A549 (cell line): ENCODE measurements at regions not wholly inside any gene's neighbourhood (a gene's known extent, or its start where the extent isn't known, plus 50 kb on each side); places are given as distances from the start of the nearest gene placed in this dataset.

Experiments used
- BCL3 ChIP-seq: fragments of >200 bp; sonication (Bioruptor Twin); formaldehyde crosslinking; IDR thresholded peaks from 3 replicates; pipeline ENCODE4 v1.6.1; 2016
- CTCF ChIP-seq: fragments of >200 bp; sonication (Bioruptor Twin); formaldehyde crosslinking; IDR thresholded peaks from 3 replicates; pipeline ENCODE4 v1.5.1; 2016
- JUN ChIP-seq, 2 experiments: fragments of >200 bp; sonication (Bioruptor Twin); formaldehyde crosslinking; IDR thresholded peaks; 2 replicates in 1 of 2; 3 replicates in 1 of 2; pipeline ENCODE4 v1.6.1; 2016 to 2017
- MAZ ChIP-seq: fragments of 150-350 bp; IDR thresholded peaks from 2 replicates; pipeline ENCODE4 v1.6.1; 2014; ENCODE audit warnings: antibody characterized with exemption, low read depth, low read length, borderline replicate concordance
- POLR2A ChIP-seq: IDR thresholded peaks from 2 replicates; pipeline ENCODE4 v1.6.1; 2012; ENCODE audit warnings: mild to moderate bottlenecking, low read length
- POLR2AphosphoS2 ChIP-seq: conservative IDR thresholded peaks from 2 replicates; pipeline ENCODE4 v1.6.1; 2012; ENCODE audit warnings: low read length, improper control_type of control experiment, inconsistent platforms
- RNF2 ChIP-seq: fragments of 200-600 bp; sonication (generic); IDR thresholded peaks from 2 replicates; pipeline ENCODE4 v1.6.1; 2016; ENCODE audit warnings: low read depth, mild to moderate bottlenecking, antibody characterized with exemption, moderate library complexity, borderline replicate concordance

- no peak for TF ChIP-seq CTCF
- TF ChIP-seq BCL3: no peak
- no peak for TF ChIP-seq JUN (IDR thresholded peaks at IDR 0.05)
- TF ChIP-seq RNF2: no peak
- TF ChIP-seq POLR2A: no peak
- TF ChIP-seq POLR2AphosphoS2: no peak
- no peak for TF ChIP-seq MAZ
Observed at GRCh38 chr20:11377761-11378160, 539.9 kb upstream of the BTBD3 start.
